NB4 (cell line): ENCODE measurements at regions not wholly inside any gene's neighbourhood (a gene's known extent, or its start where the extent isn't known, plus 50 kb on each side); places are given as distances from the start of the nearest gene placed in this dataset.

ENCODE experiments used
- POLR2A ChIP-seq: IDR thresholded peaks from 2 replicates; pipeline ENCODE4 v1.6.1; 2011; ENCODE audit warnings: mild to moderate bottlenecking; ENCODE audit not compliant: insufficient read length; ENCODE audit errors: extremely low read depth
- TF ChIP-seq, protein P1 (sequence below): IDR thresholded peaks from one replicate; pipeline ENCODE4 v1.5.1; 2012; ENCODE audit warnings: low read depth, low read length
- TF ChIP-seq, protein P2 (sequence below): IDR thresholded peaks from 2 replicates; pipeline ENCODE4 v1.6.1; 2011; ENCODE audit warnings: low read depth, low read length

DNA sequence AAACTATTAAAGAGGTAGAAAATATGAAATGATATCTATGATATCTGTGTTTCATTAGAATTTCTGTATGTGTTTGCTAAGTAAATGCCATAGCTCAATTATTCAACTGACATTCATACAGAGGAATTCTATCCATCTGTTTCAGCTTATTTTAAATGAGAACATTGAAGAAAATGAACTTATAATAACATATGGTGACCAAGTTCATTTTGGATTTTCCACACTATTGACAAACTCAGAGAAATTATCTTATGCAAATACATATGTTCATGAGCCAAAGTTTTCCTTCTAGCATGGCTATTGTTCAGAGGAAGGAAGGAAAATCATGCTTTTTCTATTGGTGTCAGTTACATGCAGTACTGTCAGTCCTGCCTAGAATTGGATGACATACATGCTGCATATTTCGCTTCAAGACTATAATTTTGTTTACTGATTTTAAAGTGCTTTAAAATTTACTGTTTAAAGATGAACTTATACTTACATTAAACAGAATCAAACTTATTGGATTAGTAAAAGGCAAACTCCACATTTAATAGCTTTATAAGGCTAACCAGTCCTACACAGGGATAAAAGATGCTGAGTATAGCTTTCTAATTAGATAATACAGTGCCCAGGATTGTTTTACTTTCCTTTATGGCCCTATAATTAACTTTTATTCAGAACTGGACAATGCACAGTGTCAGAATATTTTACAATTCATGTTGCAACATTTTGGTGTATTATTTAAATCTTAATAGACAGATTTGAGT, 646.2 kb downstream of the TRAM1L1 start:
- TF ChIP-seq, protein P1, sequence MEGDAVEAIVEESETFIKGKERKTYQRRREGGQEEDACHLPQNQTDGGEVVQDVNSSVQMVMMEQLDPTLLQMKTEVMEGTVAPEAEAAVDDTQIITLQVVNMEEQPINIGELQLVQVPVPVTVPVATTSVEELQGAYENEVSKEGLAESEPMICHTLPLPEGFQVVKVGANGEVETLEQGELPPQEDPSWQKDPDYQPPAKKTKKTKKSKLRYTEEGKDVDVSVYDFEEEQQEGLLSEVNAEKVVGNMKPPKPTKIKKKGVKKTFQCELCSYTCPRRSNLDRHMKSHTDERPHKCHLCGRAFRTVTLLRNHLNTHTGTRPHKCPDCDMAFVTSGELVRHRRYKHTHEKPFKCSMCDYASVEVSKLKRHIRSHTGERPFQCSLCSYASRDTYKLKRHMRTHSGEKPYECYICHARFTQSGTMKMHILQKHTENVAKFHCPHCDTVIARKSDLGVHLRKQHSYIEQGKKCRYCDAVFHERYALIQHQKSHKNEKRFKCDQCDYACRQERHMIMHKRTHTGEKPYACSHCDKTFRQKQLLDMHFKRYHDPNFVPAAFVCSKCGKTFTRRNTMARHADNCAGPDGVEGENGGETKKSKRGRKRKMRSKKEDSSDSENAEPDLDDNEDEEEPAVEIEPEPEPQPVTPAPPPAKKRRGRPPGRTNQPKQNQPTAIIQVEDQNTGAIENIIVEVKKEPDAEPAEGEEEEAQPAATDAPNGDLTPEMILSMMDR = no peak
- TF ChIP-seq, protein P2, sequence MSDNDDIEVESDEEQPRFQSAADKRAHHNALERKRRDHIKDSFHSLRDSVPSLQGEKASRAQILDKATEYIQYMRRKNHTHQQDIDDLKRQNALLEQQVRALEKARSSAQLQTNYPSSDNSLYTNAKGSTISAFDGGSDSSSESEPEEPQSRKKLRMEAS = no peak
- TF ChIP-seq POLR2A = no peak
